DMS79 treated with DMSO at 0.1 percent for 48 hours (cell line): ENCODE measurements at regions not wholly inside any gene's neighbourhood (a gene's known extent, or its start where the extent isn't known, plus 50 kb on each side); places are given as distances from the start of the nearest gene placed in this dataset.

Experiments used
- DNase-seq: peaks from one replicate; lab custom pipeline; 2025; lab: John Stamatoyannopoulos, UW

GRCh38 chr3:55175423-55175822 lies 247.6 kb upstream of the LRTM1 start:
- no peak for DNase-seq

- DNase-seq: no peak
Observed at GRCh38 chr3:55174747-55175146, 246.9 kb upstream of the LRTM1 start.

DNA sequence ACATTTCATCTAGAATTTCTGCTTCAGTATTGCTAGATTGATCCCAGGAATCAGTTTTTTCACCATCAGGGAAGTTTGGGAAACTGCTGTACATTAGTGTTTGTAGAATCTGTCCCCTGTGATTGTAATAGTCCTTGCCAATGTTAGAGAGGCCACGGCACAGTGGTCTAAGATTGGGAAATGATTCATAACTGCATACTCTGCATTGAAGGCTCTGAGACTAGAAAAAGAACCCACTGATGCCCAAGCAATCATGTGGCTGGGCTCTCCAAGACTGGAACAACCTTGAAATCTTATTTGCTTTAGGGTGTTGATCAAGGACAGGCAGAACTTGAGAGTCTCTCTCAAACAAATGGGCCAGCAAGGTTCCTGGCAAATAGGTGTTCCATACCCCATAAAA lies 245.6 kb upstream of the LRTM1 start:
- peak; percentile 6 for DNase-seq

DNA sequence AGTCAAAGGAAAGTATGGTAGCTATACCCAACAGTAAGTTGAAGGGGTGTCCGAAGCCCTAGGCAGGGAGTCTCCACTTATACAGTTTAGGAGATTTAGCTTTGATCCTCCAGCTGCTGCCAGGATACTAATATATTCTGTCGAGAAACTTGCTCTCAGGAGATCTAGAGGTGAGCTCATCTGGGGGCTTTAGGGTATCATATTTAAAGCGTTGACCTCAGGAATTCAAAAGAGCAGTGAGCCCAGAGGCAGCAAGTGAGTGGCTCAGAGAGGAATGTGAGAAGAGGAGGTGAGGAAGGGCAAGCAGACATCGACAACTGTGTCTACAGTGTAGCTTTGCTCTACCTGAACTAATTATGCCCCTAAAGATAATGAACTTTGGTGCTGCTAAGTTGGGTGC lies 245.1 kb upstream of the LRTM1 start:
- no peak for DNase-seq

DNA sequence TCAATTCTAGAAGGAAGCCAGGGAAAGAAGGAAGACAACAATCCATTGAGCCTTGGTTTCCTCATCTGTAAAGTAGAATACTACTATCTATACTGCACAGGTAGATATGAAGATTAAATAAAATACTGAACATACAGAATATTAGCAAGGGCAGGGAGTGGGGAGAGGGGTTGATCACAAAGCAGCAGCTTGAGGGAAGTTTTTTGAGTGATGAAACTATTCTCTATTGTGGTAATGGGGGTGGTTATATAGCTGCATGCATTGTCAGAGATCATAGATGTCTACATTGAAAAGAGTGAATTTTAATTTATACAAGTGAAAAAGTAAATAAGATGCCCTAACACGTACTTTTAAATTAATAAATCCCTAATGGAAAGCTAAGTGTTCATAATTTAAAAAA lies 242.6 kb upstream of the LRTM1 start:
- no peak for DNase-seq

DNA sequence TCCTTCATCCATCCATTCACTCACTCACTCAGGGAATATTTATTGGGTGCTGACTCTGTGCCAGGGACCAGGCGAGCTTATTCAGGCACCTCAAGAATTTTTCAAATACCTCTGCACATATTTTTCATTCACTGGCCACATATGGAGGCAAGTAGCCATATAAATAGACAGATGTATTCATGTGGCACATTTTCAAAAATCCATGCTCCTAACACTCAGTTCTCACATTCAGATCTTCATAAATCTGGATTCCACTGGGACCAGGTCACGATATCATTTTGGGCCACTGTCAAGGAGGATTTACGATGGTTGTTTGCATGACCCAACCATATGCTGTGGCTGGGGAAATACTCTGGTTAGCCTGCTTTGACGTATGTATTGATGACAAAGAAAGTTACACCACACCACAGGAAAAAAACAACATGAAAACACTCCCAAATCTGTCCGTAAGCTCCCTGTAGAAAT lies 241.8 kb upstream of the LRTM1 start:
- no peak for DNase-seq

GRCh38 chr3:55169161-55169560 lies 241.3 kb upstream of the LRTM1 start:
- DNase-seq: no peak

- DNase-seq: no peak
Observed at GRCh38 chr3:55167586-55168317, 239.9 kb upstream of the LRTM1 start.

GRCh38 chr3:55166576-55167555 lies 239.0 kb upstream of the LRTM1 start:
- peak; percentile 29 for DNase-seq

GRCh38 chr3:55165704-55166405 lies 238.0 kb upstream of the LRTM1 start:
- no peak for DNase-seq

GRCh38 chr3:55165278-55165677 lies 237.4 kb upstream of the LRTM1 start:
- DNase-seq: no peak

- DNase-seq: no peak
Observed at GRCh38 chr3:55164876-55165275, 237.0 kb upstream of the LRTM1 start.

GRCh38 chr3:55164191-55164590 lies 236.3 kb upstream of the LRTM1 start:
- DNase-seq: no peak

- DNase-seq: no peak
Observed at GRCh38 chr3:55163421-55163820, 235.6 kb upstream of the LRTM1 start.

- no peak for DNase-seq
Observed at GRCh38 chr3:55162031-55162795, 234.4 kb upstream of the LRTM1 start.

DNA sequence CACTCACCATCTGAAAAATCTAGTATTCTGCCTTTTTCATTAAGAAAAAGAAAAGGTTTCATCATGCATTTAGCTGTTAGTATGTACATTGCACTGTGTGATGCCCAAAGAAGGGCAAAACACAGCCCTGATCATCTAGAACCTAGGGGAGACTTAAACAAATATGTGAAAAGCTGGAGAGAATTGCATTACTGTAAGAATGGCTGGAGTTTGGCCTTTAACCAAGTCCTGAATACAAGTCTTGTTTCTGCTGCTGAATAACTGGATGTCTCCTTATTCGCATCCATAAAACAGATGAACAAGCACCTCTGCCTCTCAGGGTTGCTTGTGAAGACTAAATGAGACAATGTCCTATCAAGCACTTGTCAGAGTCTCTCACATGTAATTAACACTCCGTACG lies 233.4 kb upstream of the LRTM1 start:
- DNase-seq: no peak

DNA sequence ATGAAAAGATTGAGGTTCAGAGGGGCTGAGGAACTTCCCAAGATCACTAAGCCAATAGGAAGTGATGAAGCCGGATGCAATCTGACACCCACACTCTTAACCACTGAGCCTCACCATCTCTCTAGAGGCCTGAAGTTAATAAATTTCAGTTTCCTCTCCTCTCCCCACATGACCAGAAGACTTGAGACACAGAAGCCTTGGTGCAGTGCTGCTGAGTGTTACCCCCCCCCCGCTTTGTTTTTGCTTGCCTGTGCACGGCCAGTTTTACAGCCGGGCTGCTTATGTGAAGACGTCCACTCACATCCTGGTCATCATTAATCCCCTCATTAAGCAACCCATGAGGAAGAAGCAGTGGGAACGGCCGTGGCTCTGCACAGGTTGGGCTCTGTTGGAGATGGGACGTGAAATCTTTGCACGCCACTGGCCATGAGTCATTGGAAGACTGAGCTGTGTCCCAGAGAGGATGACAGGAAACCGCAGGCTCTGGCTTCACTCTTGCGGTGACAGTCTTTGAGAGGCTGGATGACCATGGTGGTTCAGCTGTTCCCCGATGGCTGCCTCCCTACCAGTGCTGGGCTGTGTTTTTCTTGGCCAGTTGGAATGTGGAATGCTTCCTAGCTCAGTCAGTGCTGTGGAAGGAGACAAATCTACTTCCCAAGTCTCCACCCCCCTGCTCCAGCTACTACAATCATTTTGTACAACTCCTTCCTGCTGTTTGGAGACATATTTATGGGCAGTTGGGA lies 232.6 kb upstream of the LRTM1 start:
- DNase-seq: no peak

DNA sequence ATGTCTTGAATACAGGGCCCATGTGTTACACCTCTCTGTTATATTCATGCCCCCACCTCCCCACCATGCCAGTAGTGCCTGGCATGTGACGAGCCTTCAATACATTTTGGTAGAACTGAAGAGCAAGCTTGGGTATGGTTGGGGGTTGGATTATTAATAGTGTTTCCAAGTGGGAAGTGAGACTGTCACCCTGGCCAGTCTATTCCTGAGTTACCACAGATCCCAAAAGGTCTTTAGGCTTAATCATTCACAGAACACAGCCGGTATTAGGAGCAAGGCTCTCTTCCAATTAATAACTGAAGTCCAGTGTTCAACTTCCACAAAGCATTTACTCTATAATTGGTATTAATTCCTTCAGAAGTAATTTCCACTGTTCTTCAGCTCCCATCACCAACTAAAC lies 231.9 kb upstream of the LRTM1 start:
- no peak for DNase-seq

- DNase-seq: no peak
Observed at GRCh38 chr3:55159016-55159415, 231.2 kb upstream of the LRTM1 start.

DNA sequence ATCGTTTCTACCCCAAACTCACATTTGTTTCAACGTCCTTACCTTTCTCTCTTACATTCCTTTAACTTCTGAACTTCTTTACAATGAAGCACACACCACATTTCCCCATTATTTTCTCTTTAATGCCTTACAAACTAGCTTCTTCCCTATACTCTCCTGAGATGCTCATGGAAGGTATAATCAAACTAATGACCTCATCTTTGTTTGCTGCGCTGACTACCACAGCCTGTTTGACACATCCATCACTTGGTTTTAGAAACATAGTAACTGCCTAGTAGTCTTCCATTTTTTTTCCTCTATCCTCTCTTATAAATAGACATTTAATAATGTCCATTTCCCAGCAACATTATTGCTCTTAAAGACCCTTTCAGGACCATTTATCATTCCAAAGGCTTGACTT lies 230.5 kb upstream of the LRTM1 start:
- no peak for DNase-seq

DNA sequence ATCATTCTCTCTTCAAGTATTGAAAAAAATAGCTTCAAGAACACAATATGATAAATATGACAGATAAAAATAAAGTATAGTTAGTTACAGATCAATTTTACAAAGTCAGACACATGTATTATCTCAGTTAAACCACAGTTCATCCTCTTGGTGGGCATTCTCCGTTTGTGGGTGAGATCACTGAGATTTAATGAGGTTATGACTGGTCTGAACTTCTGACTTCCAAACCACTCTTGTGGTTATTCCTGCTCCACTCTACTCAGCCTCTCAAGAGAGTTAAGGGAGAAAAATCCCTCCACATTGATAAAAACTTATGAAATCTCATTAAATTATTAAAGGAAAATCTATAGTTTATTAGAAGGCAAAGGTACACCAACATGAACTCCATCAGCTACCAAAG lies 229.9 kb upstream of the LRTM1 start:
- no peak for DNase-seq
